ENCODE measurements at regions not wholly inside any gene's neighbourhood (a gene's known extent, or its start where the extent isn't known, plus 50 kb on each side); places are given as distances from the start of the nearest gene placed in this dataset.

GRCh38 chr3:930866-931265 is 162.0 kb upstream of the CNTN6 start:
- FAIRE-seq = no peak
- Histone ChIP-seq H3K23me2 (ENCODE audit: low read depth, low read length) (no peaks in the 10 kb centered on the region; the same call in 1 of the 2 replicates), H3K27me3 (replicated peaks in 1 of 4; ENCODE audit: control insufficient read depth in 3 of 4, extremely low read depth in 1 of 4, insufficient read depth in 3 of 4, low read length in 3 of 4) (no peaks in the 10 kb centered on the region), H3K4me1 (replicated peaks in 1 of 4; ENCODE audit: control insufficient read depth in 3 of 4, insufficient read depth in 4 of 4, low read length in 3 of 4) (no peaks in the 10 kb centered on the region), H3K23ac (ENCODE audit: insufficient read length) (no peak overlapping the region), H3K14ac (ENCODE audit: insufficient read length) (no peak overlapping the region), H3K9me3 (ENCODE audit: insufficient read depth in 2 of 2, low read depth in 1 of 2, low read length in 1 of 2) (no peaks in the 10 kb centered on the region), H2BK15ac (ENCODE audit: low read length) (no peak overlapping the region), H3K27ac (ENCODE audit: low read depth, low read length) (no peak overlapping the region), H3K4me2 (ENCODE audit: insufficient read depth in 1 of 2, low read depth in 2 of 2, low read length in 2 of 2) (no peak overlapping the region), H3K56ac (replicated peaks; ENCODE audit: insufficient read length, low read depth, low read length) (no peak overlapping the region), H3K18ac (ENCODE audit: extremely low read depth, low read length) (no peak overlapping the region), H4K91ac (replicated peaks; ENCODE audit: insufficient read length, low read length) (no peak overlapping the region), H3K4ac (replicated peaks; ENCODE audit: insufficient read length, low read depth, low read length) (no peak overlapping the region), H3K4me3 (ENCODE audit: extremely low read depth in 1 of 4, insufficient read depth in 2 of 4, low read depth in 3 of 4, low read length in 4 of 4) (no peak overlapping the region), H4K8ac (ENCODE audit: extremely low read depth, insufficient read depth, low read length) (no peak overlapping the region), H3K9ac (replicated peaks in 1 of 4; ENCODE audit: extremely low read depth in 1 of 4, low read depth in 3 of 4, low read length in 3 of 4) (no peak overlapping the region), H4K5ac (ENCODE audit: insufficient read length, low read depth, low read length) (no peak overlapping the region), H2BK120ac (replicated peaks; ENCODE audit: low read depth, low read length) (no peak overlapping the region), H3K79me1 (ENCODE audit: low read depth, low read length) (no peaks in the 10 kb centered on the region), H3K36me3 (ENCODE audit: control insufficient read depth in 2 of 4, insufficient read depth in 4 of 4, low read length in 3 of 4) (no peaks in the 10 kb centered on the region), H4K20me1 (replicated peaks in 1 of 2; ENCODE audit: control insufficient read depth in 1 of 2, insufficient read depth in 2 of 2, low read length in 2 of 2) (no peaks in the 10 kb centered on the region), H2BK12ac (ENCODE audit: low read depth, low read length) (no peak overlapping the region), H2BK5ac (ENCODE audit: low read depth, low read length) (no peak overlapping the region), H3K79me2 (ENCODE audit: control insufficient read depth in 1 of 2, insufficient read depth in 2 of 2, low read length in 2 of 2) (no peaks in the 10 kb centered on the region), H2AFZ (ENCODE audit: low read length) (no peak overlapping the region), H2BK20ac (ENCODE audit: low read length) (no peak overlapping the region), H2AK5ac (ENCODE audit: low read depth, low read length) (no peak overlapping the region)
- no peak for DNase-seq (ENCODE audit: low read depth in 1 of 2, low spot score in 2 of 2)
- TF ChIP-seq KDM5A (IDR thresholded peaks at IDR 0.05; ENCODE audit: low read length) (no peak), CTBP2 (IDR thresholded peaks at IDR 0.05; ENCODE audit: borderline replicate concordance, insufficient read depth, insufficient read length, low read length) (no peak), RXRA (IDR thresholded peaks at IDR 0.05; ENCODE audit: insufficient read depth, low read depth, low read length) (no peak), TBP (IDR thresholded peaks at IDR 0.05; ENCODE audit: low read depth, low read length) (no peak), TAF7 (optimal IDR thresholded peaks at IDR 0.05; ENCODE audit: borderline replicate concordance, low read depth, low read length) (no peak), TEAD4 (IDR thresholded peaks at IDR 0.05; ENCODE audit: low read depth, low read length) (no peak), SIN3A (conservative IDR thresholded peaks at IDR 0.05 in 1 of 2, IDR thresholded peaks at IDR 0.05 in 1 of 2; ENCODE audit: low read depth in 1 of 2, low read length in 2 of 2) (no peak), CREB1 (IDR thresholded peaks at IDR 0.05) (no peak), RFX5 (IDR thresholded peaks at IDR 0.05; ENCODE audit: borderline replicate concordance, low read depth, low read length) (no peak)
- TF ChIP-seq, protein P1, sequence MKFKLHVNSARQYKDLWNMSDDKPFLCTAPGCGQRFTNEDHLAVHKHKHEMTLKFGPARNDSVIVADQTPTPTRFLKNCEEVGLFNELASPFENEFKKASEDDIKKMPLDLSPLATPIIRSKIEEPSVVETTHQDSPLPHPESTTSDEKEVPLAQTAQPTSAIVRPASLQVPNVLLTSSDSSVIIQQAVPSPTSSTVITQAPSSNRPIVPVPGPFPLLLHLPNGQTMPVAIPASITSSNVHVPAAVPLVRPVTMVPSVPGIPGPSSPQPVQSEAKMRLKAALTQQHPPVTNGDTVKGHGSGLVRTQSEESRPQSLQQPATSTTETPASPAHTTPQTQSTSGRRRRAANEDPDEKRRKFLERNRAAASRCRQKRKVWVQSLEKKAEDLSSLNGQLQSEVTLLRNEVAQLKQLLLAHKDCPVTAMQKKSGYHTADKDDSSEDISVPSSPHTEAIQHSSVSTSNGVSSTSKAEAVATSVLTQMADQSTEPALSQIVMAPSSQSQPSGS (IDR thresholded peaks at IDR 0.05; ENCODE audit: low read length) = no peak
- CTCF ChIA-PET (ENCODE audit: partially characterized antibody) = interaction anchor here (0.7 kb wide), 1 partner anchor 22 kb away, joined by 3 read pairs; no protein-coding TSS in a partner anchor
- POLR2A ChIA-PET (ENCODE audit: partially characterized antibody) = no interaction called here
- 88% methylated on average over 1 of the region's 1 CpG; no CpG with 5 or more reads in 1 of the 2 experiments for WGBS, 2 experiments (ENCODE audit: extremely low coverage in 1 of 2, insufficient coverage in 1 of 2, insufficient read length in 1 of 2, insufficient replicate concordance in 2 of 2, low coverage in 1 of 2, low lambda C conversion rate in 2 of 2, missing lambda C conversion rate in 1 of 2)

Data from H1 (cell line).